HEK293 (cell line): ENCODE measurements at regions not wholly inside any gene's neighbourhood (a gene's known extent, or its start where the extent isn't known, plus 50 kb on each side); places are given as distances from the start of the nearest gene placed in this dataset.

Source experiments
- CTCF ChIA-PET: fragments of 350-600 bp; formaldehyde crosslinking; extraction: SDS; loops from one replicate; lab custom pipeline; 2021; ENCODE audit warnings: antibody characterized with exemption; lab: Yijun Ruan, JAX
- POLR2A ChIA-PET: fragments of 300-600 bp; formaldehyde crosslinking; extraction: SDS; loops from one replicate; lab custom pipeline; 2020; ENCODE audit warnings: antibody characterized with exemption, inconsistent platforms; lab: Yijun Ruan, JAX
- H3K27ac ChIP-seq: fragments of 200-500 bp; sonication (Bioruptor generic); 2 replicates; pipeline ENCODE4 v1.5.1; 2014; ENCODE audit warnings: low read depth, low read length, control low read depth, inconsistent platforms; ENCODE audit errors: extremely low read depth
- H3K36me3 ChIP-seq, 2 experiments: fragments of 200-500 bp in 1 of 2; sonication (Bioruptor generic) in 1 of 2; 1 replicate in 1 of 2; 2 replicates in 1 of 2; pipeline ENCODE4 v1.5.1; 2014 to 2017; ENCODE audit warnings: inconsistent platforms in 2 of 2, low read length in 2 of 2; ENCODE audit not compliant: control insufficient read depth in 2 of 2, insufficient read depth in 1 of 2
- H3K4me1 ChIP-seq: fragments of 200-500 bp; sonication (Bioruptor generic); 2 replicates; pipeline ENCODE4 v1.5.1; 2014; ENCODE audit warnings: mild to moderate bottlenecking, low read length, inconsistent platforms; ENCODE audit not compliant: control insufficient read depth, insufficient read depth
- H3K4me3 ChIP-seq: 2 replicates; pipeline ENCODE4 v1.5.1; 2011; ENCODE audit warnings: low read depth, mild to moderate bottlenecking, control low read depth, low read length, moderate library complexity
- H3K9me3 ChIP-seq: fragments of 200-500 bp; sonication (Bioruptor generic); 2 replicates; pipeline ENCODE4 v1.5.1; 2014; ENCODE audit warnings: low read depth, low read length, inconsistent platforms; ENCODE audit not compliant: control insufficient read depth, insufficient read depth
- BCL6B ChIP-seq: fragments of 450-650 bp; formaldehyde crosslinking; IDR thresholded peaks from 2 replicates; pipeline ENCODE4 v1.5.1; 2017; ENCODE audit warnings: missing biosample characterization, missing genetic modification characterization
- CTCF ChIP-seq: fragments of 450-650 bp; formaldehyde crosslinking; IDR thresholded peaks from 2 replicates; pipeline ENCODE4 v1.5.1; 2016; ENCODE audit warnings: missing biosample characterization, missing genetic modification characterization
- GLIS1 ChIP-seq: fragments of 450-650 bp; formaldehyde crosslinking; IDR thresholded peaks from 2 replicates; pipeline ENCODE4 v1.5.1; 2016; ENCODE audit warnings: missing biosample characterization, missing genetic modification characterization
- PBX3 ChIP-seq: sonication (generic); formaldehyde crosslinking; IDR thresholded peaks from 2 replicates; pipeline ENCODE4 v1.8.1; 2022; ENCODE audit warnings: mild to moderate bottlenecking, moderate library complexity, missing genetic modification reagents
- PRDM4 ChIP-seq: fragments of 450-650 bp; formaldehyde crosslinking; IDR thresholded peaks from 2 replicates; pipeline ENCODE4 v1.5.1; 2017; ENCODE audit warnings: missing biosample characterization, missing genetic modification characterization
- SETDB1 ChIP-seq: IDR thresholded peaks from one replicate; pipeline ENCODE4 v1.6.1; 2017; ENCODE audit warnings: mild to moderate bottlenecking, low read length, moderate library complexity, mixed read lengths; ENCODE audit not compliant: insufficient read length
- ZBTB49 ChIP-seq: fragments of 450-650 bp; formaldehyde crosslinking; IDR thresholded peaks from 2 replicates; pipeline ENCODE4 v1.5.1; 2016; ENCODE audit warnings: missing biosample characterization, missing genetic modification characterization, low read depth
- ZNF114 ChIP-seq: fragments of 450-650 bp; formaldehyde crosslinking; IDR thresholded peaks from 2 replicates; pipeline ENCODE4 v1.5.0; 2017; ENCODE audit warnings: missing biosample characterization, missing genetic modification characterization
- ZNF146 ChIP-seq: fragments of 450-650 bp; formaldehyde crosslinking; IDR thresholded peaks from 2 replicates; pipeline ENCODE4 v1.5.1; 2016; ENCODE audit warnings: missing biosample characterization, missing genetic modification characterization
- ZNF2 ChIP-seq: fragments of 450-650 bp; formaldehyde crosslinking; IDR thresholded peaks from 2 replicates; pipeline ENCODE4 v1.5.1; 2016; ENCODE audit warnings: missing biosample characterization, missing genetic modification characterization
- ZNF211 ChIP-seq: fragments of 450-650 bp; formaldehyde crosslinking; IDR thresholded peaks from 2 replicates; pipeline ENCODE4 v1.5.1; 2016; ENCODE audit warnings: low read depth, missing biosample characterization, missing genetic modification characterization
- ZNF239 ChIP-seq: fragments of 450-650 bp; formaldehyde crosslinking; IDR thresholded peaks from 2 replicates; pipeline ENCODE4 v1.5.1; 2016; ENCODE audit warnings: missing biosample characterization, missing genetic modification characterization
- ZNF24 ChIP-seq: fragments of 450-650 bp; formaldehyde crosslinking; IDR thresholded peaks from 2 replicates; pipeline ENCODE4 v1.5.1; 2016; ENCODE audit warnings: missing biosample characterization, missing genetic modification characterization
- ZNF354C ChIP-seq: fragments of 450-650 bp; formaldehyde crosslinking; IDR thresholded peaks from 2 replicates; pipeline ENCODE4 v1.5.1; 2016; ENCODE audit warnings: missing biosample characterization, missing genetic modification characterization, low read depth, borderline replicate concordance
- ZNF366 ChIP-seq: fragments of 450-650 bp; formaldehyde crosslinking; conservative IDR thresholded peaks from 2 replicates; pipeline ENCODE4 v1.5.1; 2016; ENCODE audit warnings: missing biosample characterization, missing genetic modification characterization
- ZNF416 ChIP-seq: fragments of 450-650 bp; formaldehyde crosslinking; IDR thresholded peaks from 2 replicates; pipeline ENCODE4 v1.5.1; 2016; ENCODE audit warnings: missing biosample characterization, missing genetic modification characterization
- ZNF426 ChIP-seq: fragments of 450-650 bp; formaldehyde crosslinking; IDR thresholded peaks from 2 replicates; pipeline ENCODE4 v1.5.1; 2017; ENCODE audit warnings: missing biosample characterization, missing genetic modification characterization, mild to moderate bottlenecking, inconsistent platforms, moderate library complexity
- ZNF433 ChIP-seq: fragments of 450-650 bp; formaldehyde crosslinking; IDR thresholded peaks from 2 replicates; pipeline ENCODE4 v1.5.1; 2016; ENCODE audit warnings: missing biosample characterization, missing genetic modification characterization, low read depth
- ZNF621 ChIP-seq: fragments of 450-650 bp; formaldehyde crosslinking; IDR thresholded peaks from 2 replicates; pipeline ENCODE4 v1.5.1; 2017; ENCODE audit warnings: missing biosample characterization, missing genetic modification characterization
- ZNF645 ChIP-seq: fragments of 450-650 bp; formaldehyde crosslinking; IDR thresholded peaks from 2 replicates; pipeline ENCODE4; 2016; ENCODE audit warnings: missing biosample characterization, missing genetic modification characterization
- ZNF76 ChIP-seq: fragments of 450-650 bp; formaldehyde crosslinking; IDR thresholded peaks from 2 replicates; pipeline ENCODE4; 2016; ENCODE audit warnings: low read depth, missing biosample characterization, missing genetic modification characterization, borderline replicate concordance
- ZNF837 ChIP-seq: fragments of 450-650 bp; formaldehyde crosslinking; IDR thresholded peaks from 2 replicates; pipeline ENCODE4 v1.5.1; 2016; ENCODE audit warnings: missing biosample characterization, missing genetic modification characterization
- ZXDB ChIP-seq: fragments of 450-650 bp; formaldehyde crosslinking; IDR thresholded peaks from 2 replicates; pipeline ENCODE4 v1.5.1; 2016; ENCODE audit warnings: missing biosample characterization, missing genetic modification characterization

GRCh38 chr13:74641586-74641985, 507.4 kb upstream of the KLF12 start:
- no peak for TF ChIP-seq ZNF645 (tag by site-specific recombination)
- TF ChIP-seq ZNF433 (tag by site-specific recombination) = no peak
- TF ChIP-seq ZNF24 (tag by site-specific recombination) = no peak
- no peak for TF ChIP-seq PBX3
- no peak for TF ChIP-seq PRDM4 (tag by site-specific recombination)
- no peak for TF ChIP-seq ZNF837 (tag by site-specific recombination)
- H3K27ac ChIP-seq = no peak overlapping the region
- no peaks in the 10 kb centered on the region for H3K9me3 ChIP-seq
- ChIA-PET CTCF (interaction anchor here (0.5 to 0.6 kb wide), 3 partner anchors 354 to 1108 kb away, joined by 3 to 4 read pairs (median 3); no protein-coding TSS in a partner anchor), POLR2A (no interaction called here)
- no peak overlapping the region for H3K4me3 ChIP-seq
- H3K4me1 ChIP-seq = no peaks in the 10 kb centered on the region
- no peaks in the 10 kb centered on the region for H3K36me3 ChIP-seq

- Histone ChIP-seq H3K36me3 (no peaks in the 10 kb centered on the region), H3K4me1 (no peaks in the 10 kb centered on the region), H3K4me3 (no peak overlapping the region), H3K27ac (no peak overlapping the region), H3K9me3 (no peaks in the 10 kb centered on the region)
- CTCF ChIA-PET = no interaction called here
- POLR2A ChIA-PET = no interaction called here
- TF ChIP-seq ZBTB49 (tag by site-specific recombination) (no peak), ZNF416 (tag by site-specific recombination) (no peak), ZNF426 (no peak), ZNF146 (tag by site-specific recombination) (no peak), BCL6B (no peak), ZNF2 (tag by site-specific recombination) (no peak)
Measured at GRCh38 chr13:74633734-74634133, 499.5 kb upstream of the KLF12 start.

- no peaks in the 10 kb centered on the region for H3K4me1 ChIP-seq
- ChIA-PET CTCF (no interaction called here), POLR2A (no interaction called here)
- no peak for TF ChIP-seq ZNF239 (tag by site-specific recombination)
- TF ChIP-seq GLIS1 (tag by site-specific recombination) = no peak
- no peak for TF ChIP-seq SETDB1
- no peak for TF ChIP-seq ZXDB (tag by site-specific recombination)
- no peak for TF ChIP-seq ZNF211 (tag by site-specific recombination)
- no peak for TF ChIP-seq ZNF366 (tag by site-specific recombination)
- no peak for TF ChIP-seq ZNF621 (tag by site-specific recombination)
- TF ChIP-seq CTCF (tag by site-specific recombination) = no peak
- no peak for TF ChIP-seq ZNF114 (tag by site-specific recombination)
- no peak for TF ChIP-seq ZNF354C (tag by site-specific recombination)
- TF ChIP-seq ZNF76 (tag by site-specific recombination) = no peak
Measured at GRCh38 chr13:74629985-74630384, 495.8 kb upstream of the KLF12 start.

More at GRCh38 chr13:74629985-74630384, 495.8 kb upstream of the KLF12 start:
- no peaks in the 10 kb centered on the region for H3K9me3 ChIP-seq
- no peak overlapping the region for H3K4me3 ChIP-seq
- no peak overlapping the region for H3K27ac ChIP-seq
- no peaks in the 10 kb centered on the region for H3K36me3 ChIP-seq
